HG02973 (cell line): ENCODE measurements at regions not wholly inside any gene's neighbourhood (a gene's known extent, or its start where the extent isn't known, plus 50 kb on each side); places are given as distances from the start of the nearest gene placed in this dataset.
A peak's percentile ranks its signal among the peaks of the same experiment; 100 is the strongest.
"Not testable (repeated sequence)": the region's sequence is repeated elsewhere in the genome, so short reads cannot be mapped to it uniquely, and the experiment has no call there.

Experiments used
- ATAC-seq: cut with Tn5 transposase; IDR thresholded peaks from one replicate; pipeline ENCODE4 v1.9.1; 2021; ENCODE audit warnings: moderate library complexity; ENCODE audit not compliant: unreplicated experiment

GRCh38 chr18:51248685-51249084 is 51.2 kb upstream of the MEX3C start:
- ATAC-seq, result no peak

GRCh38 chr18:51250006-51250405 is 52.5 kb upstream of the MEX3C start:
- ATAC-seq, result no peak

- no peak for ATAC-seq
Measured at GRCh38 chr18:51250458-51251024, 53.1 kb upstream of the MEX3C start.

GRCh38 chr18:51251625-51252024 is 54.1 kb upstream of the MEX3C start:
- peak; percentile 98 for ATAC-seq

- no peak for ATAC-seq
Measured at GRCh38 chr18:51253476-51253875, 56.0 kb upstream of the MEX3C start.

GRCh38 chr18:51255693-51256092 is 58.2 kb upstream of the MEX3C start:
- ATAC-seq, result no peak

- ATAC-seq, result no peak
Measured at GRCh38 chr18:51257150-51257549, 59.7 kb upstream of the MEX3C start.

GRCh38 chr18:51260118-51260517 is 62.6 kb upstream of the MEX3C start:
- no peak for ATAC-seq

GRCh38 chr18:51266077-51266476 is 68.6 kb upstream of the MEX3C start:
- not testable (repeated sequence) for ATAC-seq

GRCh38 chr18:51266773-51267172 is 69.3 kb upstream of the MEX3C start:
- ATAC-seq, result no peak

GRCh38 chr18:51273437-51273836 is 76.0 kb upstream of the MEX3C start:
- ATAC-seq, result no peak

- ATAC-seq, result no peak
Measured at GRCh38 chr18:51275712-51276476, 78.4 kb upstream of the MEX3C start.

GRCh38 chr18:51278045-51278649 is 80.7 kb upstream of the MEX3C start:
- no peak for ATAC-seq

- peak; percentile 75 for ATAC-seq
Measured at GRCh38 chr18:51279367-51279984, 82.0 kb upstream of the MEX3C start.

- ATAC-seq, result no peak
Measured at GRCh38 chr18:51287818-51288508, 90.5 kb upstream of the MEX3C start.

GRCh38 chr18:51288582-51288981 is 91.1 kb upstream of the MEX3C start:
- no peak for ATAC-seq

GRCh38 chr18:51290860-51291259 is 93.4 kb upstream of the MEX3C start:
- no peak for ATAC-seq

GRCh38 chr18:51300912-51301311 is 103.4 kb upstream of the MEX3C start:
- ATAC-seq, result no peak

GRCh38 chr18:51301376-51301775 is 103.9 kb upstream of the MEX3C start:
- ATAC-seq, result no peak

- no peak for ATAC-seq
Measured at GRCh38 chr18:51316677-51317076, 119.2 kb upstream of the MEX3C start.

- no peak for ATAC-seq
Measured at GRCh38 chr18:51321696-51322095, 124.2 kb upstream of the MEX3C start.
